SK-N-SH (cell line): ENCODE measurements at regions not wholly inside any gene's neighbourhood (a gene's known extent, or its start where the extent isn't known, plus 50 kb on each side); places are given as distances from the start of the nearest gene placed in this dataset.

Experiments used
- CTCF ChIA-PET: fragments of 300-600, 350-600 bp; formaldehyde crosslinking; extraction: SDS; loops from one replicate; lab custom pipeline; 2021; lab: Yijun Ruan, JAX
- POLR2A ChIA-PET: fragments of 350-600 bp; sonication (Branson Sonifier 250); formaldehyde crosslinking; extraction: SDS; loops from one replicate; lab custom pipeline; 2020; ENCODE audit warnings: antibody characterized with exemption, inconsistent platforms; lab: Yijun Ruan, JAX
- DNase-seq: peaks from one replicate; pipeline ENCODE4 v3.0.0; 2012
- H2AFZ ChIP-seq: fragments of 200-600 bp; sonication (generic); 2 replicates; pipeline ENCODE4 v1.8.1; 2016; ENCODE audit warnings: antibody characterized with exemption, mild to moderate bottlenecking, low read depth
- H3F3A ChIP-seq: fragments of 200-600 bp; sonication (generic); replicated peaks from 2 replicates; pipeline ENCODE3; 2016; ENCODE audit warnings: antibody characterized with exemption, mild to moderate bottlenecking; ENCODE audit not compliant: insufficient read depth
- H3K27ac ChIP-seq, 2 experiments: fragments of 200-500 bp in 1 of 2; fragments of 200-600 bp in 1 of 2; sonication (Bioruptor generic) in 1 of 2; sonication (generic), shearing (Covaris generic) in 1 of 2; 2 replicates each; pipeline versions ENCODE4 v1.5.1 to v1.6.1; 2014 to 2016; ENCODE audit warnings: low read depth in 2 of 2, inconsistent platforms in 1 of 2, low read length in 1 of 2, mild to moderate bottlenecking in 1 of 2, mixed read lengths in 1 of 2
- H3K27me3 ChIP-seq: fragments of 200-600 bp; sonication (generic), shearing (Covaris generic); 2 replicates; pipeline ENCODE4 v1.6.1; 2016; ENCODE audit warnings: mixed run types; ENCODE audit not compliant: insufficient read depth
- H3K36me3 ChIP-seq, 2 experiments: fragments of 200-500 bp in 1 of 2; fragments of 200-600 bp in 1 of 2; sonication (Bioruptor generic) in 1 of 2; sonication (generic) in 1 of 2; replicated peaks in 1 of 2; 2 replicates each; pipeline versions ENCODE3 to v1.5.1; 2014 to 2016; ENCODE audit warnings: low read length in 1 of 2, mild to moderate bottlenecking in 1 of 2; ENCODE audit not compliant: insufficient read depth in 2 of 2, control insufficient read depth in 1 of 2
- H3K4me1 ChIP-seq, 2 experiments: fragments of 200-500 bp in 1 of 2; fragments of 200-600 bp in 1 of 2; sonication (Bioruptor generic) in 1 of 2; sonication (generic), shearing (Covaris generic) in 1 of 2; 2 replicates each; pipeline versions ENCODE4 v1.5.1 to v1.6.1; 2014 to 2016; ENCODE audit warnings: low read depth in 1 of 2, low read length in 1 of 2, mixed run types in 1 of 2; ENCODE audit not compliant: insufficient read depth in 2 of 2, control insufficient read depth in 1 of 2
- H3K4me2 ChIP-seq: fragments of 200-600 bp; sonication (generic), shearing (Covaris generic); 2 replicates; pipeline ENCODE4 v1.6.1; 2017; ENCODE audit warnings: mixed run types
- H3K4me3 ChIP-seq, 2 experiments: fragments of 200-500 bp in 1 of 2; fragments of 200-600 bp in 1 of 2; sonication (Bioruptor generic) in 1 of 2; sonication (generic), shearing (Covaris generic) in 1 of 2; 2 replicates each; pipeline versions ENCODE4 v1.5.1 to v1.8.1; 2014 to 2016; ENCODE audit warnings: low read depth in 2 of 2, inconsistent platforms in 1 of 2, low read length in 1 of 2, mild to moderate bottlenecking in 1 of 2, mixed read lengths in 1 of 2, moderate library complexity in 1 of 2
- H3K79me2 ChIP-seq: fragments of 200-600 bp; sonication (generic); 2 replicates; pipeline ENCODE4 v1.8.1; 2017; ENCODE audit warnings: mild to moderate bottlenecking; ENCODE audit not compliant: insufficient read depth
- H3K9ac ChIP-seq: fragments of 200-600 bp; sonication (generic); 2 replicates; pipeline ENCODE4 v1.6.1; 2017; ENCODE audit warnings: mixed run types
- H3K9me2 ChIP-seq: fragments of 200-600 bp; sonication (generic); 2 replicates; pipeline ENCODE4 v1.6.1; 2017; ENCODE audit warnings: mixed run types
- H3K9me3 ChIP-seq: fragments of 200-600 bp; sonication (generic); 2 replicates; pipeline ENCODE4 v1.6.1; 2017; ENCODE audit warnings: mixed run types, mild to moderate bottlenecking, moderate library complexity
- H4K20me1 ChIP-seq: fragments of 200-600 bp; sonication (generic); 2 replicates; pipeline ENCODE4 v1.6.1; 2017; ENCODE audit warnings: mild to moderate bottlenecking, mixed run types; ENCODE audit not compliant: insufficient read depth
- CTCF ChIP-seq: fragments of 200-600 bp; sonication (generic); IDR thresholded peaks from 2 replicates; pipeline ENCODE4 v1.6.1; 2017; ENCODE audit warnings: antibody characterized with exemption, mild to moderate bottlenecking, moderate library complexity
- EZH2phosphoT487 ChIP-seq: fragments of 200-600 bp; sonication (generic); IDR thresholded peaks from 2 replicates; pipeline ENCODE4 v1.6.1; 2017; ENCODE audit warnings: low read depth, mixed run types, mild to moderate bottlenecking, antibody characterized with exemption, moderate library complexity, borderline replicate concordance
- FOSL2 ChIP-seq: IDR thresholded peaks from 2 replicates; pipeline ENCODE4 v1.4.0; 2012; ENCODE audit warnings: low read depth, mild to moderate bottlenecking, moderate library complexity, borderline replicate concordance
- FOXJ3 ChIP-seq: sonication (generic); formaldehyde crosslinking; IDR thresholded peaks from 2 replicates; pipeline ENCODE4 v1.5.1; 2020; ENCODE audit warnings: mild to moderate bottlenecking, missing genetic modification reagents
- FOXM1 ChIP-seq: IDR thresholded peaks from 2 replicates; pipeline ENCODE4 v1.4.0; 2012; ENCODE audit warnings: low read depth, mild to moderate bottlenecking
- GABPA ChIP-seq: IDR thresholded peaks from 2 replicates; pipeline ENCODE4 v1.4.0; 2012; ENCODE audit warnings: low read depth, mild to moderate bottlenecking
- GATA2 ChIP-seq: sonication (generic); formaldehyde crosslinking; IDR thresholded peaks from 2 replicates; pipeline ENCODE4 v1.5.0; 2020; ENCODE audit warnings: mild to moderate bottlenecking, missing genetic modification reagents
- JUND ChIP-seq: IDR thresholded peaks from 2 replicates; pipeline ENCODE4 v1.4.0; 2012
- MEF2A ChIP-seq: IDR thresholded peaks from 2 replicates; pipeline ENCODE4 v1.4.0; 2012; ENCODE audit warnings: low read depth, borderline replicate concordance
- NFIC ChIP-seq: IDR thresholded peaks from 2 replicates; pipeline ENCODE4 v1.4.0; 2012; ENCODE audit warnings: borderline replicate concordance
- RAD21 ChIP-seq: IDR thresholded peaks from 2 replicates; pipeline ENCODE4 v1.6.1; 2012; ENCODE audit warnings: mild to moderate bottlenecking, low read length
- RCOR1 ChIP-seq: fragments of 150-350 bp; IDR thresholded peaks from 2 replicates; pipeline ENCODE4 v1.6.1; 2017; ENCODE audit warnings: antibody characterized with exemption, low read length
- RXRA ChIP-seq: IDR thresholded peaks from 2 replicates; pipeline ENCODE4 v1.4.0; 2012; ENCODE audit warnings: low read depth, mild to moderate bottlenecking, borderline replicate concordance
- SIN3A ChIP-seq: IDR thresholded peaks from 2 replicates; pipeline ENCODE4 v1.6.1; 2012; ENCODE audit warnings: low read depth, mild to moderate bottlenecking, low read length, moderate library complexity, borderline replicate concordance
- SMC3 ChIP-seq: IDR thresholded peaks from 2 replicates; pipeline ENCODE4 v1.6.1; 2012; ENCODE audit warnings: low read depth, low read length, improper control_type of control experiment
- TAF1 ChIP-seq: IDR thresholded peaks from 2 replicates; pipeline ENCODE4 v1.6.1; 2012; ENCODE audit warnings: low read depth, mild to moderate bottlenecking, low read length, moderate library complexity, borderline replicate concordance
- TEAD4 ChIP-seq: IDR thresholded peaks from 2 replicates; pipeline ENCODE4 v1.4.0; 2012; ENCODE audit warnings: mild to moderate bottlenecking, borderline replicate concordance; ENCODE audit not compliant: insufficient read depth
- USF1 ChIP-seq: IDR thresholded peaks from 2 replicates; pipeline ENCODE4 v1.4.0; 2012; ENCODE audit warnings: low read depth, borderline replicate concordance
- ZBTB33 ChIP-seq: IDR thresholded peaks from 2 replicates; pipeline ENCODE4 v1.4.0; 2012; ENCODE audit warnings: low read depth, borderline replicate concordance
- WGBS: methylation state at CpG from one replicate; pipeline ENCODE4 v1.1.6; 2017; ENCODE audit warnings: low lambda C conversion rate; 5-methylcytosine and 5-hydroxymethylcytosine counted together

GRCh38 chr12:91801048-91801447, 344.6 kb downstream of the BTG1 start:
- no peak for DNase-seq
- CTCF ChIA-PET: interaction anchor here (1.1 to 3.8 kb wide), 2 partner anchors 10 to 419 kb away, joined by 4 to 24 read pairs; no protein-coding TSS in a partner anchor
- WGBS: 50% methylated on average over 1 of the region's 1 CpG
- Histone ChIP-seq H3K79me2 (no peaks in the 10 kb centered on the region), H3K4me1 (no peaks in the 10 kb centered on the region), H3F3A (no peaks in the 10 kb centered on the region), H3K4me3 (no peak overlapping the region), H3K9me2 (no peaks in the 10 kb centered on the region), H3K36me3 (no peaks in the 10 kb centered on the region), H3K27ac (no peak overlapping the region), H4K20me1 (no peaks in the 10 kb centered on the region), H3K9ac (no peak overlapping the region), H2AFZ (no peak overlapping the region), H3K27me3 (no peaks in the 10 kb centered on the region), H3K4me2 (no peak overlapping the region), H3K9me3 (no peaks in the 10 kb centered on the region)
- POLR2A ChIA-PET: no interaction called here
- TF ChIP-seq MEF2A: no peak
- TF ChIP-seq ZBTB33: no peak
- no peak for TF ChIP-seq JUND
- TF ChIP-seq RAD21: no peak
- no peak for TF ChIP-seq TAF1
- no peak for TF ChIP-seq RXRA
- TF ChIP-seq TEAD4: no peak
- TF ChIP-seq CTCF: no peak
- TF ChIP-seq EZH2phosphoT487: no peak
- TF ChIP-seq FOXJ3 (CRISPR knock-in tag): no peak
- TF ChIP-seq SMC3: no peak
- no peak for TF ChIP-seq GABPA
- TF ChIP-seq USF1: no peak
- no peak for TF ChIP-seq GATA2 (CRISPR knock-in tag)
- no peak for TF ChIP-seq NFIC

- ChIA-PET POLR2A (no interaction called here), CTCF (no interaction called here)
- Histone ChIP-seq H2AFZ (no peak overlapping the region), H3K9ac (no peak overlapping the region), H3K9me3 (no peaks in the 10 kb centered on the region)
- TF ChIP-seq FOXM1 (no peak), SIN3A (no peak), RCOR1 (no peak), GABPA (no peak), FOSL2 (no peak), RAD21 (no peak)
- TF ChIP-seq, all 33 proteins: peak for 0
- Histone ChIP-seq H3F3A (no peaks in the 10 kb centered on the region), H4K20me1 (no peaks in the 10 kb centered on the region), H3K4me2 (no peak overlapping the region), H3K9me2 (no peaks in the 10 kb centered on the region), H3K79me2 (no peaks in the 10 kb centered on the region), H3K36me3 (no peaks in the 10 kb centered on the region), H3K27me3 (no peaks in the 10 kb centered on the region), H3K4me3 (no peak overlapping the region), H3K4me1 (no peaks in the 10 kb centered on the region), H3K27ac (no peak overlapping the region)
- DNase-seq: no peak
- WGBS: 53% methylated on average over 2 of the region's 2 CpGs
Measured at GRCh38 chr12:91793676-91794075, 352.0 kb downstream of the BTG1 start.
